Esophagus squamous epithelium (tissue), 4 donors: ENCODE measurements at regions not wholly inside any gene's neighbourhood (a gene's known extent, or its start where the extent isn't known, plus 50 kb on each side); places are given as distances from the start of the nearest gene placed in this dataset.

Experiments used
- POLR2A ChIP-seq, 4 donors: fragments of 450-650 bp; IDR thresholded peaks; one replicate each; pipeline ENCODE4 v1.6.1; 2017; ENCODE audit warnings: antibody characterized with exemption in 4 of 4, mild to moderate bottlenecking in 4 of 4, moderate library complexity in 3 of 4
- TF ChIP-seq, protein P1 (sequence below), 6 experiments: fragments of 450-650 bp in 4 of 6; fragments of 200-600 bp in 2 of 6; sonication (generic) in 2 of 6; IDR thresholded peaks; one replicate each; pipeline ENCODE4 v1.5.1; 2016 to 2019; ENCODE audit warnings: antibody characterized with exemption in 6 of 6, mild to moderate bottlenecking in 4 of 6, moderate library complexity in 4 of 6

DNA sequence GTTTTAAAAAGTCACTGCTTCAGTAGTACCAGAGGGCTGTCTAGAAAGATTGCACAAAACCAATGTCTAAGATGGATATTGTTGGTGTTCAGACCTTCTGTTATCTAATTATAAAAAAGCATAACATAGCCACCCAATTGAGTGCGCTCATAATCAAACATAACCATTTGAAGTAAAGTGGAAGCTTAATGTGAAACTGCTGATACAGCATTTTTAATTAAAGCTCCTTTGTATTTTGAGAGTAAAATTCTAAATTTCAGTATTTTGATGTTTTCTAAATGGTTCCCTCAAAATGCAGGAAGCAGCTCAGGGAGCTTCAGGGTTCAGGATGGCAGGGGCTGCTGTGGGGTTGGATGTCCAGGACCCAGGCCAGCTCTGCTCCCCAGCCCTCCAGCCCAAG lies 291.8 kb upstream of the ZFP64 start:
- no peak for TF ChIP-seq POLR2A (IDR thresholded peaks at IDR 0.05)
- TF ChIP-seq, protein P1, sequence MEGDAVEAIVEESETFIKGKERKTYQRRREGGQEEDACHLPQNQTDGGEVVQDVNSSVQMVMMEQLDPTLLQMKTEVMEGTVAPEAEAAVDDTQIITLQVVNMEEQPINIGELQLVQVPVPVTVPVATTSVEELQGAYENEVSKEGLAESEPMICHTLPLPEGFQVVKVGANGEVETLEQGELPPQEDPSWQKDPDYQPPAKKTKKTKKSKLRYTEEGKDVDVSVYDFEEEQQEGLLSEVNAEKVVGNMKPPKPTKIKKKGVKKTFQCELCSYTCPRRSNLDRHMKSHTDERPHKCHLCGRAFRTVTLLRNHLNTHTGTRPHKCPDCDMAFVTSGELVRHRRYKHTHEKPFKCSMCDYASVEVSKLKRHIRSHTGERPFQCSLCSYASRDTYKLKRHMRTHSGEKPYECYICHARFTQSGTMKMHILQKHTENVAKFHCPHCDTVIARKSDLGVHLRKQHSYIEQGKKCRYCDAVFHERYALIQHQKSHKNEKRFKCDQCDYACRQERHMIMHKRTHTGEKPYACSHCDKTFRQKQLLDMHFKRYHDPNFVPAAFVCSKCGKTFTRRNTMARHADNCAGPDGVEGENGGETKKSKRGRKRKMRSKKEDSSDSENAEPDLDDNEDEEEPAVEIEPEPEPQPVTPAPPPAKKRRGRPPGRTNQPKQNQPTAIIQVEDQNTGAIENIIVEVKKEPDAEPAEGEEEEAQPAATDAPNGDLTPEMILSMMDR (IDR thresholded peaks at IDR 0.05), result no peak
